ENCODE measurements at regions not wholly inside any gene's neighbourhood (a gene's known extent, or its start where the extent isn't known, plus 50 kb on each side); places are given as distances from the start of the nearest gene placed in this dataset.
"Not testable (repeated sequence)": the region's sequence is repeated elsewhere in the genome, so short reads cannot be mapped to it uniquely, and the experiment has no call there.

DNA sequence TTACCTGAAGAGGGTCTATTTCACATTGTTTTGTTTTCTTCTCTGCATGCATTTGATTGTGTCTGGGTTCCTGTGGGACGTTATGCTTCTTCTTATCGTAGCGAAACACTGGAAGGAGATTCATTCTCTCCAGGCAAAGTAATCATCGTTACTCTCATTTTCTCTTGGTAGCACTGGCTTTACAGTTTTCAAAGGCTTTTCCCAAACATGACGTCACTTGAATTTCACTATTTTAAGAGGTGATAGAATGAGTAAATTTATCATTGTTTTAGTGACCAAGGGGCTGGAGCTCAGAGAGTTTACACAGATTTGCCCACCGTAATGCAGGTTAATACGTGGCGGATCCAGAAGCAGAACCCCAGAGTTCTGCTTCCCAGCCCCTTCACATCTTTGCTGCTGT, 391.4 kb downstream of the DCDC2C start:
- no peak overlapping the region for H3K4me3 ChIP-seq (ENCODE audit: low read length in 2 of 2)
- H3K9me3 ChIP-seq (ENCODE audit: control insufficient read depth in 2 of 2, low read length in 2 of 2): no peaks in the 10 kb centered on the region
- H3K27ac ChIP-seq (ENCODE audit: low read length): no peak overlapping the region
- no peak overlapping the region for H3K9ac ChIP-seq (ENCODE audit: low read length in 2 of 2)
- H3K27me3 ChIP-seq (ENCODE audit: control insufficient read depth in 1 of 2, insufficient read depth in 2 of 2, low read length in 2 of 2): no peaks in the 10 kb centered on the region
- H3K4me1 ChIP-seq (ENCODE audit: control insufficient read depth, insufficient read depth, low read length): no peaks in the 10 kb centered on the region
- H3K36me3 ChIP-seq (ENCODE audit: control insufficient read depth in 2 of 2, insufficient read depth in 2 of 2, low read length in 2 of 2): no peaks in the 10 kb centered on the region

DNA sequence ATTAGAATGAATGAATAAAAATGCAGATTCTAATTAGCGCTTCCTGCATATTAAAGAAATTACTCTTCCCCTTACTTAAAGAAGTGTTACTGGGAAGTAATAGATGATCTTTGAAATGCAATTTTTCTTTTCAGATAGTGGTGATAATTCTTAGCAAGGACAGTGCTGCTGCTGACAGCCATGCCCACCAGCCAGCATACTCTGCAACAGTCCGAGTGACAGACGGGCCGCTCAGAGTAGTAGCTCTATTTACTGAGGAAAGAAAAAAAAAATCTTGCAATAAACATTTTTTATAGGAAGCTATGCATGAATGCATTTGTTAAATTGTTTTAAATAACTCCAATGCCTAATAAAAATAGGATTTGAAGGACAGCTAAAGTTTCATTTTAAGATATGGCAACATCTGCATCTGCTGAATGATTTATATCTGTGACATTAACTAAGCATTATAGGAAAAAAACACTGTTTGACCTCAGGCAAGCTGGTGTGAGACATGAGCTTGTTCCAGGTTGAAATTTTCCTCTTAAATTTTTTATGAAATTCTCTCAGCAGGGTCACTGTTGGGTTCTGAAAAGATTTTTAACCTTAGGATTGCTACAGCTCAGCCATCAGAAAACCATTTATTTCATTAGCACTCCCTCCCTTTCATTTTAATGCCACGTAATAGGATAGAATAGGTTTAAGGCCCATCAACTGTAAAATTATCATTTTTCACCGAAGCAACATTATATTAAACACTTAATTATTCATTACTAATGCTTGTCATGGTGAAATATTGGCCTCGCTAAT, 393.8 kb downstream of the DCDC2C start:
- Histone ChIP-seq H3K9ac (ENCODE audit: low read length in 2 of 2) (no peak overlapping the region), H3K27me3 (ENCODE audit: control insufficient read depth in 1 of 2, insufficient read depth in 2 of 2, low read length in 2 of 2) (no peaks in the 10 kb centered on the region), H3K36me3 (ENCODE audit: control insufficient read depth in 2 of 2, insufficient read depth in 2 of 2, low read length in 2 of 2) (no peaks in the 10 kb centered on the region), H3K9me3 (ENCODE audit: control insufficient read depth in 2 of 2, low read length in 2 of 2) (no peaks in the 10 kb centered on the region), H3K27ac (ENCODE audit: low read length) (no peak overlapping the region), H3K4me1 (ENCODE audit: control insufficient read depth, insufficient read depth, low read length) (no peaks in the 10 kb centered on the region), H3K4me3 (ENCODE audit: low read length in 2 of 2) (no peak overlapping the region)

DNA sequence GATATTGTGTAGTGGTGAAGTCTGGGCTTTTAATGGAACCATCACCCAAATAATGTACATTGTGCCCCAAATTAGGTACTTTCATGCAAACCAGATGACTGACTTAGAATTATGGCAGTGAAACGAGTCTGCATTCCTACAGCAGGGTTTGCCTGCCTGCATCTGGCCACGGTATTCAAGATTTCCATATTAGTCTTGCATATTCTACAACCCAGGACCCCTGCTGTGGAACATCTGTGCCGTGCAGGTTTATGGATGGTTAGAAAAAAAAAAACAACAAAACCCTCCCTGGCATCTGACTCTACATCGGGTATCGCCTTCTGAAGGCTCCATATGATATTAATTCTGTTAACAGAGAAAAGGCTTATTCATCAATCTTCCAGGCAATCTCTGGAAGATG, 394.8 kb downstream of the DCDC2C start:
- no peak overlapping the region for H3K9ac ChIP-seq (ENCODE audit: low read length in 2 of 2)
- no peaks in the 10 kb centered on the region for H3K27me3 ChIP-seq (ENCODE audit: control insufficient read depth in 1 of 2, insufficient read depth in 2 of 2, low read length in 2 of 2)
- H3K27ac ChIP-seq (ENCODE audit: low read length): no peak overlapping the region
- H3K36me3 ChIP-seq (ENCODE audit: control insufficient read depth in 2 of 2, insufficient read depth in 2 of 2, low read length in 2 of 2): no peaks in the 10 kb centered on the region
- no peak overlapping the region for H3K4me3 ChIP-seq (ENCODE audit: low read length in 2 of 2)
- no peaks in the 10 kb centered on the region for H3K4me1 ChIP-seq (ENCODE audit: control insufficient read depth, insufficient read depth, low read length)
- H3K9me3 ChIP-seq (ENCODE audit: control insufficient read depth in 2 of 2, low read length in 2 of 2): no peaks in the 10 kb centered on the region

DNA sequence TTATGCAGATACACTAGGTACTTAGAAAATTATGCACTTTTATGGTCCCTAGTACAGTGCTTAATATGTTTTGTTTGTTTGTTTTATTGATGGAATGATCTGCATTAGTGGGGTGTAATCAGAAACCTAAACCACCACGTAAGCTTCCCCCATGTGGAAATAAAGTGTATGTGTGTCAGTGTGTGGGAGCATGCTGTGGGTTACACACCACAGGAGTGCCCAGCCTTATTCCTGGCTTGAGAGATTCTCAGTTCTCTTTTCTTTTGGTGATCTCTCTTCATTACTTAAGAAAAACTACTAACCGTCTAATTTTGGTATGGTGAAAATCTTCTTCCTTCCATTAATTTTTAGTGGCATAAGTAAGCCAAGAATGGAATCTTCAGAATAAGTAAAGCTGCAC, 398.6 kb downstream of the DCDC2C start:
- peaks cover 0 to 4% of the 10 kb centered on the region in 2 donors for H3K9me3 ChIP-seq (ENCODE audit: control insufficient read depth in 2 of 2, low read length in 2 of 2)
- H3K4me1 ChIP-seq (ENCODE audit: control insufficient read depth, insufficient read depth, low read length): no peaks in the 10 kb centered on the region
- no peak overlapping the region for H3K4me3 ChIP-seq (ENCODE audit: low read length in 2 of 2)
- no peak overlapping the region for H3K27ac ChIP-seq (ENCODE audit: low read length)
- H3K9ac ChIP-seq (ENCODE audit: low read length in 2 of 2): no peak overlapping the region
- H3K27me3 ChIP-seq (ENCODE audit: control insufficient read depth in 1 of 2, insufficient read depth in 2 of 2, low read length in 2 of 2): no peaks in the 10 kb centered on the region
- no peaks in the 10 kb centered on the region for H3K36me3 ChIP-seq (ENCODE audit: control insufficient read depth in 2 of 2, insufficient read depth in 2 of 2, low read length in 2 of 2)

- Histone ChIP-seq H3K27ac (ENCODE audit: low read length) (no peak overlapping the region), H3K4me3 (ENCODE audit: low read length in 2 of 2) (no peak overlapping the region), H3K9me3 (ENCODE audit: control insufficient read depth in 2 of 2, low read length in 2 of 2) (peaks cover 0 to 4% of the 10 kb centered on the region in 2 donors), H3K9ac (ENCODE audit: low read length in 2 of 2) (no peak overlapping the region), H3K36me3 (ENCODE audit: control insufficient read depth in 2 of 2, insufficient read depth in 2 of 2, low read length in 2 of 2) (no peaks in the 10 kb centered on the region), H3K27me3 (ENCODE audit: control insufficient read depth in 1 of 2, insufficient read depth in 2 of 2, low read length in 2 of 2) (no peaks in the 10 kb centered on the region), H3K4me1 (ENCODE audit: control insufficient read depth, insufficient read depth, low read length) (no peaks in the 10 kb centered on the region)
Observed at GRCh38 chr2:4107179-4107578, 403.8 kb downstream of the DCDC2C start.

- Histone ChIP-seq H3K9me3 (ENCODE audit: control insufficient read depth in 2 of 2, low read length in 2 of 2) (peaks cover 0 to under 1% of the 10 kb centered on the region in 2 donors), H3K4me1 (ENCODE audit: control insufficient read depth, insufficient read depth, low read length) (no peaks in the 10 kb centered on the region), H3K4me3 (ENCODE audit: low read length in 2 of 2) (no peak overlapping the region), H3K9ac (ENCODE audit: low read length in 2 of 2) (no peak overlapping the region), H3K36me3 (ENCODE audit: control insufficient read depth in 2 of 2, insufficient read depth in 2 of 2, low read length in 2 of 2) (no peaks in the 10 kb centered on the region), H3K27ac (ENCODE audit: low read length) (no peak overlapping the region), H3K27me3 (ENCODE audit: control insufficient read depth in 1 of 2, insufficient read depth in 2 of 2, low read length in 2 of 2) (no peaks in the 10 kb centered on the region)
Observed at GRCh38 chr2:4110273-4110672, 406.9 kb downstream of the DCDC2C start.

GRCh38 chr2:4115435-4115834, 412.1 kb downstream of the DCDC2C start:
- H3K4me1 ChIP-seq (ENCODE audit: control insufficient read depth, insufficient read depth, low read length); H3K9me3 ChIP-seq (ENCODE audit: control insufficient read depth in 2 of 2, low read length in 2 of 2): not testable (repeated sequence)

GRCh38 chr2:4122726-4123125, 419.4 kb downstream of the DCDC2C start:
- Histone ChIP-seq H3K27ac (ENCODE audit: low read length) (no peak overlapping the region), H3K9ac (ENCODE audit: low read length in 2 of 2) (no peak overlapping the region), H3K9me3 (ENCODE audit: control insufficient read depth in 2 of 2, low read length in 2 of 2) (peaks cover 0 to 2% of the 10 kb centered on the region in 2 donors), H3K4me3 (ENCODE audit: low read length in 2 of 2) (no peak overlapping the region), H3K36me3 (ENCODE audit: control insufficient read depth in 2 of 2, insufficient read depth in 2 of 2, low read length in 2 of 2) (no peaks in the 10 kb centered on the region), H3K27me3 (ENCODE audit: control insufficient read depth in 1 of 2, insufficient read depth in 2 of 2, low read length in 2 of 2) (no peaks in the 10 kb centered on the region), H3K4me1 (ENCODE audit: control insufficient read depth, insufficient read depth, low read length) (no peaks in the 10 kb centered on the region)

More at GRCh38 chr2:4115435-4115834, 412.1 kb downstream of the DCDC2C start:
- H3K27me3 ChIP-seq (ENCODE audit: control insufficient read depth in 1 of 2, insufficient read depth in 2 of 2, low read length in 2 of 2); H3K4me3 ChIP-seq (ENCODE audit: low read length in 2 of 2); H3K9ac ChIP-seq (ENCODE audit: low read length in 2 of 2); H3K36me3 ChIP-seq (ENCODE audit: control insufficient read depth in 2 of 2, insufficient read depth in 2 of 2, low read length in 2 of 2); H3K27ac ChIP-seq (ENCODE audit: low read length): not testable (repeated sequence)

DNA sequence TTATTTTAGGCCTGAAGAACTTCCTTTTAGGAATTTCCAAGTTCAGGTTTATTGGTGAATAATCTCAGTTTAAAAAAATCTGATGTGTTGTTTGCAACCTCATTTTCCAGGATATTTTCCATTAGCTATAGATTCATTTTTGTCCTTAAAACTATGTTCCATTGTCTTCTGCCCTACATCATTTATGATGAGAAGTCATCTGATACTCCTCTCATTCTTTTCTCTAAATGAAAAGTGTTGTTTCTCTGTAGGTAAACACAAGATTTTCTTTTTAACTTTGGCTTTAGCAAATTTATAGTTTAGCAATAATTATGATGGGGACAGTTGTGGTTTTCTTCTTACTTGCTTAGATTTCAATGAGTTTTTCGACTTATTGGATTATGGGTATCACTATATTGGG, 427.3 kb downstream of the DCDC2C start:
- H3K9ac ChIP-seq (ENCODE audit: low read length in 2 of 2): no peak overlapping the region
- H3K27ac ChIP-seq (ENCODE audit: low read length): no peak overlapping the region
- no peaks in the 10 kb centered on the region for H3K4me1 ChIP-seq (ENCODE audit: control insufficient read depth, insufficient read depth, low read length)
- H3K36me3 ChIP-seq (ENCODE audit: control insufficient read depth in 2 of 2, insufficient read depth in 2 of 2, low read length in 2 of 2): no peaks in the 10 kb centered on the region
- no peaks in the 10 kb centered on the region for H3K27me3 ChIP-seq (ENCODE audit: control insufficient read depth in 1 of 2, insufficient read depth in 2 of 2, low read length in 2 of 2)
- H3K4me3 ChIP-seq (ENCODE audit: low read length in 2 of 2): no peak overlapping the region
- peaks cover 4% of the 10 kb centered on the region in 2 donors for H3K9me3 ChIP-seq (ENCODE audit: control insufficient read depth in 2 of 2, low read length in 2 of 2)

GRCh38 chr2:4134551-4135550, 431.5 kb downstream of the DCDC2C start:
- Histone ChIP-seq H3K27me3 (ENCODE audit: control insufficient read depth in 1 of 2, insufficient read depth in 2 of 2, low read length in 2 of 2) (no peaks in the 10 kb centered on the region), H3K36me3 (ENCODE audit: control insufficient read depth in 2 of 2, insufficient read depth in 2 of 2, low read length in 2 of 2) (no peaks in the 10 kb centered on the region), H3K9ac (ENCODE audit: low read length in 2 of 2) (no peak overlapping the region), H3K27ac (ENCODE audit: low read length) (no peak overlapping the region), H3K4me3 (ENCODE audit: low read length in 2 of 2) (no peak overlapping the region), H3K9me3 (ENCODE audit: control insufficient read depth in 2 of 2, low read length in 2 of 2) (peaks cover 4 to 8% of the 10 kb centered on the region in 2 donors), H3K4me1 (ENCODE audit: control insufficient read depth, insufficient read depth, low read length) (no peaks in the 10 kb centered on the region)
